GM23338 (cell line): ENCODE measurements at regions not wholly inside any gene's neighbourhood (a gene's known extent, or its start where the extent isn't known, plus 50 kb on each side); places are given as distances from the start of the nearest gene placed in this dataset.

Experiments used
- EZH2 ChIP-seq: fragments of 200-600 bp; sonication (generic); IDR thresholded peaks from one replicate; pipeline ENCODE4 v1.8.0; 2017; ENCODE audit warnings: antibody characterized with exemption, mild to moderate bottlenecking, low read depth; ENCODE audit not compliant: unreplicated experiment
- JUNB ChIP-seq: IDR thresholded peaks from one replicate; pipeline ENCODE4 v1.6.1; 2016; ENCODE audit warnings: antibody characterized with exemption; ENCODE audit not compliant: unreplicated experiment
- TF ChIP-seq, protein P1 (sequence below): fragments of 250-450 bp; sonication (Bioruptor Pico); IDR thresholded peaks from 2 replicates; pipeline ENCODE4 v1.5.0; 2020; ENCODE audit warnings: mild to moderate bottlenecking, moderate library complexity
- TF ChIP-seq, protein P2 (sequence below): IDR thresholded peaks from 2 replicates; pipeline ENCODE4 v1.6.1; 2016; ENCODE audit warnings: antibody characterized with exemption
- TF ChIP-seq, protein P3 (sequence below), 2 experiments: fragments of 200-600 bp in 1 of 2; sonication (generic) in 1 of 2; conservative IDR thresholded peaks; 2 replicates each; pipeline versions ENCODE4 v1.5.1 to v1.6.1; 2016 to 2017; ENCODE audit warnings: antibody characterized with exemption in 2 of 2, low read depth in 2 of 2, mild to moderate bottlenecking in 2 of 2, moderate library complexity in 1 of 2

DNA sequence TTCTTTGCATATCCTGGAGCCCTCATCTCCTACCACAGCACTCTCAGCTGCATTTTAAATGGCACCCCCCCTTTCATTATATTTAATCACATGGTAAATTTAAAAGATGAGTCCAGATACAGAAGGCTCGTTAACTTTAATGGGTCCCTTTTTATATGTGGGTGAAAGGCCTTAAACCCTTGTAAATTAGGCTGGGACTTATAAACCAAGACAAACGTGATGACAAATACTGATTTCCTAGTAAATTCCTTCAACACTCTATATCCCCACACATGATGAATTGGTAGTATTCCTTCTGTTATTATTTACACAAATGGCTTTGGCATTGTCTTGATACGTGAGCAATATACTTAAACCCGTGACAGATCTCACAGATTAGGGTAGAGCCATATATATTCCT is 210.6 kb downstream of the CAAP1 start (continued):
- TF ChIP-seq, protein P1, sequence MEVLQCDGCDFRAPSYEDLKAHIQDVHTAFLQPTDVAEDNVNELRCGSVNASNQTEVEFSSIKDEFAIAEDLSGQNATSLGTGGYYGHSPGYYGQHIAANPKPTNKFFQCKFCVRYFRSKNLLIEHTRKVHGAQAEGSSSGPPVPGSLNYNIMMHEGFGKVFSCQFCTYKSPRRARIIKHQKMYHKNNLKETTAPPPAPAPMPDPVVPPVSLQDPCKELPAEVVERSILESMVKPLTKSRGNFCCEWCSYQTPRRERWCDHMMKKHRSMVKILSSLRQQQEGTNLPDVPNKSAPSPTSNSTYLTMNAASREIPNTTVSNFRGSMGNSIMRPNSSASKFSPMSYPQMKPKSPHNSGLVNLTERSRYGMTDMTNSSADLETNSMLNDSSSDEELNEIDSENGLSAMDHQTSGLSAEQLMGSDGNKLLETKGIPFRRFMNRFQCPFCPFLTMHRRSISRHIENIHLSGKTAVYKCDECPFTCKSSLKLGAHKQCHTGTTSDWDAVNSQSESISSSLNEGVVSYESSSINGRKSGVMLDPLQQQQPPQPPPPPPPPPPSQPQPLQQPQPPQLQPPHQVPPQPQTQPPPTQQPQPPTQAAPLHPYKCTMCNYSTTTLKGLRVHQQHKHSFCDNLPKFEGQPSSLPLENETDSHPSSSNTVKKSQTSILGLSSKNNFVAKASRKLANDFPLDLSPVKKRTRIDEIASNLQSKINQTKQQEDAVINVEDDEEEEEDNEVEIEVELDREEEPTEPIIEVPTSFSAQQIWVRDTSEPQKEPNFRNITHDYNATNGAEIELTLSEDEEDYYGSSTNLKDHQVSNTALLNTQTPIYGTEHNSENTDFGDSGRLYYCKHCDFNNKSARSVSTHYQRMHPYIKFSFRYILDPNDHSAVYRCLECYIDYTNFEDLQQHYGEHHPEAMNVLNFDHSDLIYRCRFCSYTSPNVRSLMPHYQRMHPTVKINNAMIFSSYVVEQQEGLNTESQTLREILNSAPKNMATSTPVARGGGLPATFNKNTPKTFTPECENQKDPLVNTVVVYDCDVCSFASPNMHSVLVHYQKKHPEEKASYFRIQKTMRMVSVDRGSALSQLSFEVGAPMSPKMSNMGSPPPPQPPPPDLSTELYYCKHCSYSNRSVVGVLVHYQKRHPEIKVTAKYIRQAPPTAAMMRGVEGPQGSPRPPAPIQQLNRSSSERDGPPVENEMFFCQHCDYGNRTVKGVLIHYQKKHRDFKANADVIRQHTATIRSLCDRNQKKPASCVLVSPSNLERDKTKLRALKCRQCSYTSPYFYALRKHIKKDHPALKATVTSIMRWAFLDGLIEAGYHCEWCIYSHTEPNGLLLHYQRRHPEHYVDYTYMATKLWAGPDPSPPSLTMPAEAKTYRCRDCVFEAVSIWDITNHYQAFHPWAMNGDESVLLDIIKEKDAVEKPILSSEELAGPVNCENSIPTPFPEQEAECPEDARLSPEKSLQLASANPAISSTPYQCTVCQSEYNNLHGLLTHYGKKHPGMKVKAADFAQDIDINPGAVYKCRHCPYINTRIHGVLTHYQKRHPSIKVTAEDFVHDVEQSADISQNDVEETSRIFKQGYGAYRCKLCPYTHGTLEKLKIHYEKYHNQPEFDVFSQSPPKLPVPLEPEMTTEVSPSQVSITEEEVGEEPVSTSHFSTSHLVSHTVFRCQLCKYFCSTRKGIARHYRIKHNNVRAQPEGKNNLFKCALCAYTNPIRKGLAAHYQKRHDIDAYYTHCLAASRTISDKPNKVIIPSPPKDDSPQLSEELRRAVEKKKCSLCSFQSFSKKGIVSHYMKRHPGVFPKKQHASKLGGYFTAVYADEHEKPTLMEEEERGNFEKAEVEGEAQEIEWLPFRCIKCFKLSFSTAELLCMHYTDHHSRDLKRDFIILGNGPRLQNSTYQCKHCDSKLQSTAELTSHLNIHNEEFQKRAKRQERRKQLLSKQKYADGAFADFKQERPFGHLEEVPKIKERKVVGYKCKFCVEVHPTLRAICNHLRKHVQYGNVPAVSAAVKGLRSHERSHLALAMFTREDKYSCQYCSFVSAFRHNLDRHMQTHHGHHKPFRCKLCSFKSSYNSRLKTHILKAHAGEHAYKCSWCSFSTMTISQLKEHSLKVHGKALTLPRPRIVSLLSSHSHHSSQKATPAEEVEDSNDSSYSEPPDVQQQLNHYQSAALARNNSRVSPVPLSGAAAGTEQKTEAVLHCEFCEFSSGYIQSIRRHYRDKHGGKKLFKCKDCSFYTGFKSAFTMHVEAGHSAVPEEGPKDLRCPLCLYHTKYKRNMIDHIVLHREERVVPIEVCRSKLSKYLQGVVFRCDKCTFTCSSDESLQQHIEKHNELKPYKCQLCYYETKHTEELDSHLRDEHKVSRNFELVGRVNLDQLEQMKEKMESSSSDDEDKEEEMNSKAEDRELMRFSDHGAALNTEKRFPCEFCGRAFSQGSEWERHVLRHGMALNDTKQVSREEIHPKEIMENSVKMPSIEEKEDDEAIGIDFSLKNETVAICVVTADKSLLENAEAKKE, result no peak
- TF ChIP-seq EZH2 (no peak), JUNB (no peak)
- TF ChIP-seq, protein P2, sequence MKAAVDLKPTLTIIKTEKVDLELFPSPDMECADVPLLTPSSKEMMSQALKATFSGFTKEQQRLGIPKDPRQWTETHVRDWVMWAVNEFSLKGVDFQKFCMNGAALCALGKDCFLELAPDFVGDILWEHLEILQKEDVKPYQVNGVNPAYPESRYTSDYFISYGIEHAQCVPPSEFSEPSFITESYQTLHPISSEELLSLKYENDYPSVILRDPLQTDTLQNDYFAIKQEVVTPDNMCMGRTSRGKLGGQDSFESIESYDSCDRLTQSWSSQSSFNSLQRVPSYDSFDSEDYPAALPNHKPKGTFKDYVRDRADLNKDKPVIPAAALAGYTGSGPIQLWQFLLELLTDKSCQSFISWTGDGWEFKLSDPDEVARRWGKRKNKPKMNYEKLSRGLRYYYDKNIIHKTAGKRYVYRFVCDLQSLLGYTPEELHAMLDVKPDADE, result no peak
- TF ChIP-seq, protein P3, sequence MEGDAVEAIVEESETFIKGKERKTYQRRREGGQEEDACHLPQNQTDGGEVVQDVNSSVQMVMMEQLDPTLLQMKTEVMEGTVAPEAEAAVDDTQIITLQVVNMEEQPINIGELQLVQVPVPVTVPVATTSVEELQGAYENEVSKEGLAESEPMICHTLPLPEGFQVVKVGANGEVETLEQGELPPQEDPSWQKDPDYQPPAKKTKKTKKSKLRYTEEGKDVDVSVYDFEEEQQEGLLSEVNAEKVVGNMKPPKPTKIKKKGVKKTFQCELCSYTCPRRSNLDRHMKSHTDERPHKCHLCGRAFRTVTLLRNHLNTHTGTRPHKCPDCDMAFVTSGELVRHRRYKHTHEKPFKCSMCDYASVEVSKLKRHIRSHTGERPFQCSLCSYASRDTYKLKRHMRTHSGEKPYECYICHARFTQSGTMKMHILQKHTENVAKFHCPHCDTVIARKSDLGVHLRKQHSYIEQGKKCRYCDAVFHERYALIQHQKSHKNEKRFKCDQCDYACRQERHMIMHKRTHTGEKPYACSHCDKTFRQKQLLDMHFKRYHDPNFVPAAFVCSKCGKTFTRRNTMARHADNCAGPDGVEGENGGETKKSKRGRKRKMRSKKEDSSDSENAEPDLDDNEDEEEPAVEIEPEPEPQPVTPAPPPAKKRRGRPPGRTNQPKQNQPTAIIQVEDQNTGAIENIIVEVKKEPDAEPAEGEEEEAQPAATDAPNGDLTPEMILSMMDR (conservative IDR thresholded peaks at IDR 0.05; ENCODE audit: low read depth in 2 of 2), result no peak
